HG03457 (cell line): ENCODE measurements at regions not wholly inside any gene's neighbourhood (a gene's known extent, or its start where the extent isn't known, plus 50 kb on each side); places are given as distances from the start of the nearest gene placed in this dataset.
"Not testable (repeated sequence)": the region's sequence is repeated elsewhere in the genome, so short reads cannot be mapped to it uniquely, and the experiment has no call there.

ENCODE experiments used
- ATAC-seq: cut with Tn5 transposase; IDR thresholded peaks from one replicate; pipeline ENCODE4 v1.9.1; 2021; ENCODE audit warnings: moderate number of reproducible peaks; ENCODE audit not compliant: unreplicated experiment

- ATAC-seq = no peak
Observed at GRCh38 chr12:59407799-59408198, 188.0 kb upstream of the SLC16A7 start.

- ATAC-seq = no peak
Observed at GRCh38 chr12:59405992-59406391, 189.8 kb upstream of the SLC16A7 start.

- no peak for ATAC-seq
Observed at GRCh38 chr12:59404109-59404650, 191.6 kb upstream of the SLC16A7 start.

GRCh38 chr12:59403259-59403932 lies 192.4 kb upstream of the SLC16A7 start:
- no peak for ATAC-seq

DNA sequence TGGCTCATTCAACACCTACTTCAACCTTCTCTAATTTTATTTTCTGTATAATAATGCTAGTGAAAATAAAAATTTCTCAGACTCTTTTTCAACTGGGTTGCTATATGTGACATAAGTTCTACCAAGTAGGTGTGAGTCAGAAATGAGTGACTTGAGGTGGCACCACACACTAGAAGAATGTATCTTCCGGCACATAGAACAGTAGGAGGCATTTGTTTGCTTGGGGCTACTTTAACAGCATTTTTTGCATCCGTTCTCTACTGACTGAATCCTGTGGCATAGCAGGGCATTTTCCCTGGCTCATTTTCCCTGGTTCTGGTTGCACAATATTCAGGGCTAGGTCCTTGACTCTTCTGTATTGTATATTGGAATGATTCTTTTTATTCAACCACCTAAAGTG lies 194.0 kb upstream of the SLC16A7 start:
- ATAC-seq = no peak

DNA sequence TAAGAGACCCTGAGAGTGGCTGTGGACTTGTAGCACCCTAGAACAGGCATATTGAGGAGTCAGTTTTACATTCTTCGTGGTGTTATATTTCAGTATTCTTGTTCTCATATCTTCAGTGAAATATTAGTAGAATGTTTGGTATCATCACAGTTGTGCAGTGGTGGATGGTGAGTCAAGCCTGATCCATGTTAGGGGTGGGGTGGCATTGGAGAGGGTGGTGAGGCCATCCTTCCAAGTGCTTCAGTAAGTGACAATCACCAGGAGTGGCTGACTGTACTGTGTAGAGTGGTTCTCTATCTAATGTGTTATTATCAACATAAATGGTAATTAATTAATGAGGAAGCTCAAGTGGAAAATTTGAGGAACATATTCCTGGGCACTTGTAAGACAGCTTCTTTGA lies 197.7 kb upstream of the SLC16A7 start:
- no peak for ATAC-seq

- no peak for ATAC-seq
Observed at GRCh38 chr12:59396919-59397318, 198.9 kb upstream of the SLC16A7 start.

DNA sequence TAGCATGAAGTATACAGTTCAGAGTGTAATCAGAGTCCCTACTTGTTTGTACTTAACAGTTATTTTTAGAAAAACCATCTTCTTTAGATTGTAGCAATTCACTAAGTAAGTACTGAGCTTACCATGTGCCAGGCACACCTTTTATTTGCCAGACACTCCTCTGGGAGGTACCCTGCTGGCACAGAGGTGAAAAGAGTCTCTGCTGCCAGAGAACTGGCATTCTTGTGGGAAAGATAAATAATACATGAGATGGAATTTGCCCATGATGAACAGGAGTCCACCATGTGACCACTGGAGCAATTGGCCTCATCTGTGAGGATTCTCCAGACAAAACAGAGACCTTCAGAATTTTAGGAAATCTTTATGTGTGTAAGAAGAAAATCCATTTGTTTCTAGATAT lies 199.3 kb upstream of the SLC16A7 start:
- no peak for ATAC-seq

GRCh38 chr12:59395310-59395709 lies 200.5 kb upstream of the SLC16A7 start:
- ATAC-seq = not testable (repeated sequence)

DNA sequence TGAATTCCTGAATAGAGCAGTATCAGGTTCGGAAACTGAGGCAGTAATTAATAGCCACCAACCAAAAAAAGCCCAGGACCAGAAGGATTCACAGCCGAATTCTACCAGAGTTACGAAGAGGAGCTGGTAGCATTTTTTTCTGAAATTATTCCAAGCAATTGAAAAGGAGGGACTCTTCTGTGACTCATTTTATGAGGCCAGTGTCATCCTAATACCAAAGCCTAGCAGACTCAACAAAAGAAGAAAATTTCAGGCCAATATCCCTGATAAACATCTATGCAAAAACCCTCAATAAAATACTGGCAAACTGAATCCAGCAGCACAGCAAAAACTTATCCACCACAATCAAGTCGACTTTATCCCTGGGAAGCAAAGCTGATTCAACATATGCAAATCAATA lies 202.3 kb upstream of the SLC16A7 start:
- ATAC-seq = no peak

DNA sequence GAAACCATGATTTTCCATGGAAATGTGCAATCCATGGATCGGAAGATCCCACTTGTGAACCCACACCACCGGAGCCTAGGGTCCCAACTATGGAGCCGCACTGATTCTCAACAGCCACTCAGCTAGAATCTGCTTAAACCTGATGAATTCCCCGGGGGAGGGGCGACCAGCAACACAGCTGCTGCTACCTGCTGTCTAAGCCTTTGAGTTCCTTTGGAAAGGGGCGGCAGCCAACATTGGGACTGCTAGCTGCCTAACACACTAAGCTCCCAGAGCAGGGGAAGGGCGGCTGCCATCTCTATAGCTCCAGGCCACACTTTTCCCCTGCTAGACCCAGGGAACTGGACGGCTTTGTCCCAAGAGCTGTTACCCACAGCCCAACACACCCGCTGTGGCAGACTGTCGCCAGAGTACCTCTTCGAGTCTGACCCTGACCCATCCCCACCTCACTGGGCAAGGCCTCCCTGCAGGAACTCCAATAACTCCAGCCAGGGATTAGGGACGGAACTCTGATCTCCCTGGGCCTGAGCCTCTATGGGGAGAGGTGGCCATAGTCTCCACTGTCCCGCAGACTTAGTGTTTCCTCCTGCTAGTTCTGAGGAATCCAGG lies 205.8 kb upstream of the SLC16A7 start:
- ATAC-seq = no peak

DNA sequence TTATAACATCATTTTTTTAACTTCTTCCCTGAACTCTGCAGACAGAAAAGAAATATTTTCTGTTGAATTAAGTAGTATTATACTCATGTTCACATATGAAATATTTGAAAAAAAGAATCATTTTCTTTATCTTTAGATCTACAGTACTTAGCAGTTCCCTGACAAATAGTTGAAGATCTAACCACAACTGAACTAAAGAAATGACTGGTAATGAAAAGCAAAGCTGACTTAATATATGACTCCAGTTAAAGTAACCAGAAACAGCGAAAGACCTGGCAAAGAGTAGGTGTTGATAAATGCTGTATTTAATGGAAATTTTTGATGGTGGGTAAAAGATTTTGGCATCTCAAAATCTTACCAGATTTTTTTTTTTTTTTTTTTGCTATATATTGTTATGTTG lies 207.1 kb upstream of the SLC16A7 start:
- no peak for ATAC-seq

- ATAC-seq = no peak
Observed at GRCh38 chr12:59388176-59388575, 207.7 kb upstream of the SLC16A7 start.

GRCh38 chr12:59386236-59386635 lies 209.6 kb upstream of the SLC16A7 start:
- no peak for ATAC-seq

GRCh38 chr12:59383079-59383822 lies 212.6 kb upstream of the SLC16A7 start:
- no peak for ATAC-seq

- no peak for ATAC-seq
Observed at GRCh38 chr12:59382282-59383078, 213.3 kb upstream of the SLC16A7 start.

DNA sequence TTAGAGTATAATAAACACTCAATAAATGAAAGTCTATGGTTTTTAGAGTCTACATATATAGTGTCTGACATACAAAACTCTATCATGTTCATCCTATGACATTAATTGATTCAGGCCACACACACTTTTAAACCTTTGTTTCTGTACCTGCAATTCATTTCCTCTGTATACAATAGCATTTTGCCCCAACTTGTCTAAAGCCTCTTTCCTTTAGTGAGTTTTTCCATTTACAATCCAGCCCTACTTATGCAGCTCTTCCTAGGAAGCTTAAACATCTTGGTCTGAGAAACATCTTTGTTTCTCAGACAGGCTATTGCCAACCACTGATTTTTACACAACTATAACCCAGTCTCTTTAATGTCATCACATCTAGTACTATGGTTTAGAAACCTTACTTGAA lies 214.7 kb upstream of the SLC16A7 start:
- no peak for ATAC-seq

DNA sequence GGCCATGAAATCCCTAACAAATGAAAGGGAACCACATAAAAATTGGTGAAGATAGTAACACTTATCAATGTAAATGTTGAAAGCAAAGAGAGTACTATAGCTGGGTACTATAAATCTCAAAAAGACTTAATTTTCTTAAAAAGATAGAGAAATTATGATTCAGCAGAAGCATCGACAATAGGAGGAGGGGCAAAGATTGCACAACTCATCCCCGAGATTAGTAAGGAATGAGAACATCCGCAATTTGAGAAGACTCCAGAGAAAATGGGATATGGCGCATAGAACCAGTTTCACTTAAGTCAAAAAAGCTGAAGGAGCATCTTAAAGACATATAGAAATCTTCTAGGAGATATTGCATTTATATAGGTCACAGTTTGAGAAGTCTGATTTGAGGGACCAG lies 220.2 kb upstream of the SLC16A7 start:
- ATAC-seq = no peak

GRCh38 chr12:59374783-59375182 lies 221.0 kb upstream of the SLC16A7 start:
- ATAC-seq = no peak

DNA sequence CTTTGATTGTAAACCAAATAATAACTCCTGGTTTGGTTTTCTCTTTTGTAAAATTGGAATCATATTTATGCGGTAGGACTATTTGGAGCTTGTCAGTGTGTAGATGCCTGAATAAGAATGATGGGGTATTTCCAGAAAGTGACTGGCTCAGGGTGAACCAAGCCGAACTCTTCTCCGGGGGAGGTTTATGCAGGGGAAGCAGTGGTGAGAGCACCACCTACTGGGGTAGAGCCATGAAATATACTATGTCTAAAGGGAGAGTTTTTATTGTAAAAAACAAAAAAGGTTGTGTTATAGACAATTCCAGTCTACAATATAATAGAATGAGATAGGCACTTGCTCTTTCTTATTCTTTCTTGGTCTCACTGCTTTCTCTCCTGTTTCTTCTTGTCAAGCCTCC lies 222.9 kb upstream of the SLC16A7 start:
- ATAC-seq = no peak

DNA sequence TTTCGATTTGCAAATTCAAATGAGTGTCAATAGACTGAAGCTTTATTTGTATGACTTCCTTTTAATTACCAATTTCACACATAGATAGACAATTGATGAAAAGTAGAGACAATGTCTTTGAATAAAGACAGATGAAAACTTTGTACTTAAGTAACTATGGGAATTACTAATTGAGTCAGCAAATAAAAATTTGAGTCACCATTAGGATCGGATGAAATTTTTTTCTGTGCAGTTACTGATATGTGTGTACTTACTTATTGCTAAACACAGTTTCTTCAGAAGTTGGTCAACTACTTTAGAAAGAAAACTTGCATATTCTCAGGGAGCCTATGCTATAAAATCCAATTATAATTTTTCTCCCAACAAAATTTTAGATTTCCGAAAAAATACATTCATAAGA lies 224.9 kb upstream of the SLC16A7 start:
- no peak for ATAC-seq
